Glutamatergic neuron (in vitro differentiated cells): ENCODE measurements at regions not wholly inside any gene's neighbourhood (a gene's known extent, or its start where the extent isn't known, plus 50 kb on each side); places are given as distances from the start of the nearest gene placed in this dataset.

ENCODE experiments used
- DNase-seq: peaks from one replicate; pipeline ENCODE4 v3.0.0; 2022
- H3K27ac Mint-ChIP-seq: one replicate; pipeline ENCODE4 v1.8.0; 2020; ENCODE audit warnings: mild to moderate bottlenecking, mixed read lengths, inconsistent platforms; ENCODE audit not compliant: unreplicated experiment
- H3K27me3 Mint-ChIP-seq: one replicate; pipeline ENCODE4 v1.8.0; 2020; ENCODE audit warnings: mild to moderate bottlenecking, moderate library complexity, mixed read lengths, inconsistent platforms; ENCODE audit not compliant: unreplicated experiment
- H3K36me3 Mint-ChIP-seq: one replicate; pipeline ENCODE4 v1.8.0; 2020; ENCODE audit warnings: mild to moderate bottlenecking, mixed read lengths, inconsistent platforms; ENCODE audit not compliant: unreplicated experiment
- H3K4me1 Mint-ChIP-seq: one replicate; pipeline ENCODE4 v1.8.0; 2020; ENCODE audit warnings: mild to moderate bottlenecking, low read depth, mixed read lengths, inconsistent platforms; ENCODE audit not compliant: unreplicated experiment
- H3K4me3 Mint-ChIP-seq: one replicate; pipeline ENCODE4 v1.8.0; 2020; ENCODE audit warnings: mild to moderate bottlenecking, mixed read lengths, inconsistent platforms; ENCODE audit not compliant: unreplicated experiment
- H3K9me3 Mint-ChIP-seq: one replicate; pipeline ENCODE4 v1.8.0; 2020; ENCODE audit warnings: mild to moderate bottlenecking, moderate library complexity, mixed read lengths, inconsistent platforms; ENCODE audit not compliant: unreplicated experiment
- CTCF ChIP-seq: fragments of 200-600 bp; sonication (generic); IDR thresholded peaks from one replicate; pipeline ENCODE4 v1.5.0; 2021; ENCODE audit not compliant: partially characterized antibody, unreplicated experiment

GRCh38 chr13:63377986-63378385, 1962.3 kb upstream of the PCDH20 start:
- no peak for DNase-seq
- Mint-ChIP-seq H3K4me1 (no peaks in the 10 kb centered on the region), H3K36me3 (no peaks in the 10 kb centered on the region), H3K27me3 (no peaks in the 10 kb centered on the region), H3K27ac (no peak overlapping the region), H3K9me3 (no peaks in the 10 kb centered on the region), H3K4me3 (no peak overlapping the region)
- no peak for TF ChIP-seq CTCF

GRCh38 chr13:63370101-63370500, 1954.5 kb upstream of the PCDH20 start:
- H3K4me1 Mint-ChIP-seq, result no peaks in the 10 kb centered on the region
- no peak overlapping the region for H3K4me3 Mint-ChIP-seq
- H3K27me3 Mint-ChIP-seq, result no peaks in the 10 kb centered on the region
- no peak for DNase-seq
- no peak for TF ChIP-seq CTCF
- no peaks in the 10 kb centered on the region for H3K36me3 Mint-ChIP-seq
- H3K27ac Mint-ChIP-seq, result no peak overlapping the region
- no peaks in the 10 kb centered on the region for H3K9me3 Mint-ChIP-seq

GRCh38 chr13:63367522-63368198, 1952.0 kb upstream of the PCDH20 start:
- Mint-ChIP-seq H3K9me3 (no peaks in the 10 kb centered on the region), H3K27ac (no peak overlapping the region), H3K4me1 (no peaks in the 10 kb centered on the region), H3K27me3 (no peaks in the 10 kb centered on the region), H3K36me3 (no peaks in the 10 kb centered on the region), H3K4me3 (no peak overlapping the region)
- DNase-seq, result no peak
- TF ChIP-seq CTCF, result no peak

GRCh38 chr13:63364159-63364558, 1948.5 kb upstream of the PCDH20 start:
- Mint-ChIP-seq H3K4me1 (no peaks in the 10 kb centered on the region), H3K36me3 (no peaks in the 10 kb centered on the region), H3K27me3 (no peaks in the 10 kb centered on the region), H3K27ac (no peak overlapping the region), H3K4me3 (no peak overlapping the region), H3K9me3 (no peaks in the 10 kb centered on the region)
- no peak for TF ChIP-seq CTCF
- no peak for DNase-seq

GRCh38 chr13:63351533-63351932, 1935.9 kb upstream of the PCDH20 start:
- Mint-ChIP-seq H3K27me3 (no peaks in the 10 kb centered on the region), H3K36me3 (no peaks in the 10 kb centered on the region), H3K27ac (no peak overlapping the region), H3K9me3 (no peaks in the 10 kb centered on the region), H3K4me1 (no peaks in the 10 kb centered on the region), H3K4me3 (no peak overlapping the region)
- no peak for DNase-seq
- no peak for TF ChIP-seq CTCF
